Mesendoderm (in vitro differentiated cells): ENCODE measurements at regions not wholly inside any gene's neighbourhood (a gene's known extent, or its start where the extent isn't known, plus 50 kb on each side); places are given as distances from the start of the nearest gene placed in this dataset.
"Not testable (repeated sequence)": the region's sequence is repeated elsewhere in the genome, so short reads cannot be mapped to it uniquely, and the experiment has no call there.

Experiments used
- DNase-seq: peaks from one replicate; pipeline ENCODE4 v3.0.0; 2013
- H2AK5ac ChIP-seq: 2 replicates; pipeline ENCODE4 v1.6.1; 2013; ENCODE audit warnings: low read length, inconsistent platforms
- H2BK120ac ChIP-seq: 2 replicates; pipeline ENCODE4 v1.6.1; 2013; ENCODE audit warnings: low read depth, mild to moderate bottlenecking, low read length, moderate library complexity, mixed read lengths
- H2BK15ac ChIP-seq: replicated peaks from 2 replicates; pipeline ENCODE4 v1.6.1; 2013; ENCODE audit warnings: low read depth, mild to moderate bottlenecking, moderate library complexity
- H2BK5ac ChIP-seq: 2 replicates; pipeline ENCODE4 v1.6.1; 2013; ENCODE audit warnings: low read length, inconsistent platforms
- H3K18ac ChIP-seq: 2 replicates; pipeline ENCODE4 v1.6.1; 2013; ENCODE audit warnings: mild to moderate bottlenecking, low read length, mixed read lengths
- H3K23ac ChIP-seq: one replicate; pipeline ENCODE4 v1.6.1; 2013; ENCODE audit warnings: low read length
- H3K27ac ChIP-seq: 2 replicates; pipeline ENCODE4 v1.5.1; 2013; ENCODE audit warnings: low read depth, mild to moderate bottlenecking, inconsistent platforms, low read length, moderate library complexity
- H3K27me3 ChIP-seq: 2 replicates; pipeline ENCODE4 v1.6.1; 2013; ENCODE audit warnings: low read length, control low read depth, mild to moderate bottlenecking, inconsistent platforms; ENCODE audit not compliant: insufficient read depth, poor library complexity
- H3K36me3 ChIP-seq: 2 replicates; pipeline ENCODE4 v1.6.1; 2013; ENCODE audit warnings: low read length, inconsistent platforms; ENCODE audit not compliant: control insufficient read depth, insufficient read depth
- H3K4ac ChIP-seq: one replicate; pipeline ENCODE4 v1.6.1; 2013; ENCODE audit warnings: low read depth, mild to moderate bottlenecking, low read length, moderate library complexity
- H3K4me1 ChIP-seq: 2 replicates; pipeline ENCODE4 v1.6.1; 2013; ENCODE audit warnings: low read depth, low read length, inconsistent platforms; ENCODE audit not compliant: control insufficient read depth
- H3K4me2 ChIP-seq: 2 replicates; pipeline ENCODE4 v1.6.1; 2013; ENCODE audit warnings: low read length
- H3K4me3 ChIP-seq: 2 replicates; pipeline ENCODE4 v1.5.1; 2013; ENCODE audit warnings: mild to moderate bottlenecking, low read length
- H3K56ac ChIP-seq: one replicate; pipeline ENCODE4 v1.6.1; 2013; ENCODE audit warnings: low read length
- H3K79me1 ChIP-seq: 2 replicates; pipeline ENCODE4 v1.6.1; 2013; ENCODE audit warnings: low read length, inconsistent platforms
- H3K79me2 ChIP-seq: 2 replicates; pipeline ENCODE4 v1.6.1; 2013; ENCODE audit warnings: mild to moderate bottlenecking, low read length; ENCODE audit not compliant: control insufficient read depth, insufficient read depth
- H3K9ac ChIP-seq: 2 replicates; pipeline ENCODE4 v1.6.1; 2013; ENCODE audit warnings: low read length, inconsistent platforms
- H4K5ac ChIP-seq: one replicate; pipeline ENCODE4 v1.6.1; 2013; ENCODE audit warnings: low read length
- H4K8ac ChIP-seq: one replicate; pipeline ENCODE4 v1.6.1; 2013; ENCODE audit warnings: low read depth, mild to moderate bottlenecking, control low read depth, low read length, moderate library complexity
- WGBS: extraction: QIAGEN DNeasy Blood & Tissue Kit; methylation state at CpG from one replicate; pipeline ENCODE4 v1.1.7; 2013; ENCODE audit warnings: low lambda C conversion rate, missing lambda C conversion rate; ENCODE audit not compliant: insufficient coverage; ENCODE audit errors: extremely low coverage; 5-methylcytosine and 5-hydroxymethylcytosine counted together

- Histone ChIP-seq H2BK120ac (no peak overlapping the region), H3K79me1 (no peaks in the 10 kb centered on the region), H3K9ac (no peak overlapping the region), H3K23ac (no peak overlapping the region), H3K4ac (no peak overlapping the region), H3K36me3 (no peaks in the 10 kb centered on the region), H3K4me2 (no peak overlapping the region), H3K27ac (no peak overlapping the region), H3K27me3 (no peaks in the 10 kb centered on the region), H3K56ac (no peak overlapping the region), H2BK15ac (no peak overlapping the region), H4K8ac (no peak overlapping the region), H2BK5ac (no peak overlapping the region), H3K18ac (no peak overlapping the region), H3K4me3 (no peak overlapping the region), H2AK5ac (no peak overlapping the region), H3K79me2 (no peaks in the 10 kb centered on the region), H3K4me1 (no peaks in the 10 kb centered on the region), H4K5ac (no peak overlapping the region)
- no peak for DNase-seq
- no CpG with 5 or more reads among the region's 4 CpGs for WGBS
Observed at GRCh38 chr2:38454081-38454480, 77.0 kb upstream of the ATL2 start.

- not testable (repeated sequence) for H2AK5ac ChIP-seq, H3K27ac ChIP-seq, H3K4me2 ChIP-seq, H3K79me1 ChIP-seq, H2BK15ac ChIP-seq, H3K36me3 ChIP-seq, H4K5ac ChIP-seq, DNase-seq, H2BK120ac ChIP-seq, H3K4me1 ChIP-seq, H3K4ac ChIP-seq, H4K8ac ChIP-seq, H3K56ac ChIP-seq, H3K18ac ChIP-seq, H3K23ac ChIP-seq, H2BK5ac ChIP-seq, H3K27me3 ChIP-seq, H3K9ac ChIP-seq, H3K79me2 ChIP-seq, H3K4me3 ChIP-seq
- WGBS = no CpG with 5 or more reads among the region's 5 CpGs
Observed at GRCh38 chr2:38451778-38452177, 74.7 kb upstream of the ATL2 start.

DNA sequence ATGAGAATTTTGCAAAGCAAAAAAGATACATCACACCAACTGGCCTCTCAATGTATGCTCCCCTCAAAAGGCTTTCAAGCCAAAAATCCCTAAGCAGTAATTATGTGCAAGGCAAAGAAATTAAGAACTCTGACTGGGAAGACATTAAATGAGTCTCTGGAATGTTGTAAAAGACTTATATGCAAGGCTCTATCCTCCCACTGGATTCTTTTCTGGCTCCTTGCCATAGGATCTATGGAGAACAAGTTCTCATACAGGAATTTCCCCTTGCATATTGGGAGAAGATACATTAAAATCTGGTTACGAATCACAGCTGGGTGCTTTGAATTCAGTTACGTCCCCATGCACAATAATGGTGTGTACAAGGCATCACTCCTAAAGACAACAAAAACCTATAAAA is 73.4 kb upstream of the ATL2 start:
- Histone ChIP-seq H3K18ac (no peak overlapping the region), H4K8ac (no peak overlapping the region), H3K23ac (no peak overlapping the region), H3K4me2 (no peak overlapping the region), H4K5ac (no peak overlapping the region), H3K27me3 (no peaks in the 10 kb centered on the region), H2AK5ac (no peak overlapping the region), H3K36me3 (no peaks in the 10 kb centered on the region), H2BK120ac (no peak overlapping the region), H3K9ac (no peak overlapping the region), H3K4ac (no peak overlapping the region), H3K27ac (no peak overlapping the region), H3K79me2 (no peaks in the 10 kb centered on the region), H2BK5ac (no peak overlapping the region), H3K56ac (no peak overlapping the region), H2BK15ac (no peak overlapping the region), H3K4me3 (no peak overlapping the region), H3K4me1 (peaks cover 6% of the 10 kb centered on the region), H3K79me1 (no peaks in the 10 kb centered on the region)
- WGBS = no CpG with 5 or more reads among the region's 2 CpGs
- DNase-seq = no peak

DNA sequence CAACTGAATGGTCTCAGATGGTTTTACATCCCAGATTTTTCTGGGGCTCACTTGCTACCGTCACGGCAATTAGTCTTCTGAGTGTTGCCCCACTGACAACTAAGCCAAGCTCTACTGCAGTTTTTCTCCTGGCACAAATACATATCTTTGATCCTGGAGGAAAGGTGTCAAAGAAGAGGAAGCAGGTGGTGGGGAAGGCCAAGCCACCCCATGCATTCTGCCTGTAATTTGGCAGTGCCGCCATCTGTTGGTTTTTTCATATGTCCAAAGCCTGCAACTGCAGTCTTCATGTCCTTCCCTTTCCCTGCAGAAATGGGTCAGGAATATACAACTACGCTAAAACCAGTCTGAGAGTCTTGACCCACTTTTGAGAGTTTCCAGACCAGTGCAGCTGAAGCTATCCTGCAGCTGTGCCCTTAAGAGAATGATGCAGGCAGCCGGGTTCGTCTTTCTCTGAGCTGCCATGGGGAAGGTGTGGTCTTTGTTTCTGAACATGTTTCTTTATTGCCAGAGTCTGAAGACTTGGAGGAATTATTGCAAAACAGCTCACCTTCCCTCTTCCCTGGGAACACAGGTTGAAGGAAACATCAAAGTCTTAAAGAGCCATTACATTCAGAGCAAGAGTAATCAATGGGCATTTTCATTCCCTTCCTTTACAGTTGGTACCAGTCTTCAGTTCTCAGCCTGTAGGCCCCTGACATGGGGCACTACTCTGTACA is 71.8 kb upstream of the ATL2 start:
- Histone ChIP-seq H2BK5ac (no peak overlapping the region), H3K27me3 (no peaks in the 10 kb centered on the region), H3K79me2 (no peaks in the 10 kb centered on the region), H3K4me1 (peaks cover 8% of the 10 kb centered on the region), H3K36me3 (no peaks in the 10 kb centered on the region), H3K18ac (peak overlapping the region; percentile 20), H3K23ac (no peak overlapping the region), H2BK120ac (no peak overlapping the region), H2BK15ac (no peak overlapping the region), H3K79me1 (no peaks in the 10 kb centered on the region), H4K5ac (no peak overlapping the region), H3K4ac (no peak overlapping the region), H3K9ac (no peak overlapping the region), H3K4me2 (no peak overlapping the region), H4K8ac (no peak overlapping the region), H3K56ac (no peak overlapping the region), H3K4me3 (no peak overlapping the region), H3K27ac (no peak overlapping the region), H2AK5ac (no peak overlapping the region)
- no peak for DNase-seq
- WGBS = no CpG with 5 or more reads among the region's 6 CpGs

- Histone ChIP-seq H3K9ac (no peak overlapping the region), H3K4me1 (peaks cover 19% of the 10 kb centered on the region), H2BK120ac (no peak overlapping the region), H2AK5ac (peak overlapping the region; percentile 54), H4K8ac (no peak overlapping the region), H3K36me3 (no peaks in the 10 kb centered on the region), H3K4ac (no peak overlapping the region), H2BK5ac (no peak overlapping the region), H3K27me3 (no peaks in the 10 kb centered on the region), H3K79me1 (no peaks in the 10 kb centered on the region), H3K23ac (no peak overlapping the region), H3K18ac (no peak overlapping the region), H2BK15ac (no peak overlapping the region), H3K56ac (peak overlapping the region; percentile 36), H3K27ac (no peak overlapping the region), H4K5ac (no peak overlapping the region), H3K79me2 (no peaks in the 10 kb centered on the region), H3K4me3 (no peak overlapping the region), H3K4me2 (no peak overlapping the region)
- no peak for DNase-seq
- WGBS = no CpG with 5 or more reads among the region's 7 CpGs
Observed at GRCh38 chr2:38446906-38447561, 70.0 kb upstream of the ATL2 start.
